SK-N-SH treated with all-trans-retinoic acid at 6 μM for 48 hours (cell line): ENCODE measurements at regions not wholly inside any gene's neighbourhood (a gene's known extent, or its start where the extent isn't known, plus 50 kb on each side); places are given as distances from the start of the nearest gene placed in this dataset.

ENCODE experiments used
- ATAC-seq: fragments of 200-7000 bp; cut with Tn5 transposase; 3 replicates; pipeline ENCODE4 v1.9.1; 2020; ENCODE audit warnings: mild to moderate bottlenecking, moderate library complexity
- BACH2 ChIP-seq: fragments of 250-450 bp; sonication (Bioruptor Pico); IDR thresholded peaks from 2 replicates; pipeline ENCODE4 v1.9.0; 2021; ENCODE audit warnings: mild to moderate bottlenecking, borderline replicate concordance
- CREB5 ChIP-seq: fragments of 250-450 bp; sonication (Bioruptor Pico); IDR thresholded peaks from 2 replicates; pipeline ENCODE4 v1.5.1; 2020; ENCODE audit warnings: low read depth, mild to moderate bottlenecking, moderate library complexity
- CSDC2 ChIP-seq: fragments of 250-450 bp; sonication (Bioruptor Pico); IDR thresholded peaks from 2 replicates; pipeline ENCODE4 v1.5.0; 2020; ENCODE audit warnings: mild to moderate bottlenecking, moderate library complexity
- CSRNP3 ChIP-seq: fragments of 250-450 bp; sonication (Bioruptor Pico); IDR thresholded peaks from 2 replicates; pipeline ENCODE4 v1.5.1; 2021; ENCODE audit warnings: mild to moderate bottlenecking, moderate library complexity
- ESRRG ChIP-seq: fragments of 250-450 bp; sonication (Bioruptor Pico); IDR thresholded peaks from 2 replicates; pipeline ENCODE4 v1.6.1; 2021; ENCODE audit warnings: mild to moderate bottlenecking
- GLIS3 ChIP-seq: fragments of 250-450 bp; sonication (Bioruptor Pico); IDR thresholded peaks from 2 replicates; pipeline ENCODE4 v1.5.0; 2020; ENCODE audit warnings: mild to moderate bottlenecking, moderate library complexity
- ISL1 ChIP-seq: fragments of 250-450 bp; sonication (Bioruptor Pico); IDR thresholded peaks from 2 replicates; pipeline ENCODE4 v2.1.2; 2022; ENCODE audit warnings: mild to moderate bottlenecking, moderate library complexity
- OSR1 ChIP-seq: fragments of 250-450 bp; sonication (Bioruptor Pico); IDR thresholded peaks from 2 replicates; pipeline ENCODE4 v1.8.0; 2022; ENCODE audit warnings: moderate library complexity, mild to moderate bottlenecking, inconsistent platforms
- PATZ1 ChIP-seq: fragments of 250-450 bp; sonication (Bioruptor Pico); IDR thresholded peaks from 2 replicates; pipeline ENCODE4 v1.8.0; 2020; ENCODE audit warnings: mild to moderate bottlenecking, moderate library complexity, borderline replicate concordance
- POU6F1 ChIP-seq: fragments of 250-450 bp; sonication (Bioruptor Pico); IDR thresholded peaks from 2 replicates; pipeline ENCODE4 v1.8.0; 2021; ENCODE audit warnings: low read depth, mild to moderate bottlenecking, moderate library complexity, borderline replicate concordance
- SNAI2 ChIP-seq: fragments of 250-450 bp; sonication (Bioruptor Pico); IDR thresholded peaks from 2 replicates; pipeline ENCODE4 v1.5.0; 2020; ENCODE audit warnings: mild to moderate bottlenecking, moderate library complexity
- TOX ChIP-seq: fragments of 250-450 bp; sonication (Bioruptor Pico); IDR thresholded peaks from 2 replicates; pipeline ENCODE4 v1.8.0; 2021; ENCODE audit warnings: mild to moderate bottlenecking, moderate library complexity, borderline replicate concordance
- TSHZ2 ChIP-seq: fragments of 250-450 bp; sonication (Bioruptor Pico); IDR thresholded peaks from 2 replicates; pipeline ENCODE4 v1.5.0; 2020; ENCODE audit warnings: mild to moderate bottlenecking, moderate library complexity
- ZC3H10 ChIP-seq: fragments of 250-450 bp; sonication (Bioruptor Pico); IDR thresholded peaks from 2 replicates; pipeline ENCODE4 v1.5.1; 2021; ENCODE audit warnings: mild to moderate bottlenecking, moderate library complexity
- ZFP30 ChIP-seq: fragments of 450-650 bp; formaldehyde crosslinking; IDR thresholded peaks from 2 replicates; pipeline ENCODE4 v1.5.0; 2022; ENCODE audit warnings: mild to moderate bottlenecking, moderate library complexity
- ZNF70 ChIP-seq: fragments of 450-650 bp; formaldehyde crosslinking; IDR thresholded peaks from 2 replicates; pipeline ENCODE4 v1.5.0; 2020; ENCODE audit warnings: mild to moderate bottlenecking, moderate library complexity
- ZNF8 ChIP-seq: fragments of 450-650 bp; formaldehyde crosslinking; IDR thresholded peaks from 2 replicates; pipeline ENCODE4 v1.5.0; 2020; ENCODE audit warnings: mild to moderate bottlenecking, moderate library complexity

- TF ChIP-seq SNAI2 (CRISPR knock-in tag) (no peak), PATZ1 (CRISPR knock-in tag) (no peak), POU6F1 (CRISPR knock-in tag) (no peak), TSHZ2 (CRISPR knock-in tag) (no peak), ESRRG (CRISPR knock-in tag) (no peak), CSDC2 (CRISPR knock-in tag) (no peak), GLIS3 (CRISPR knock-in tag) (no peak), CSRNP3 (no peak), CREB5 (CRISPR knock-in tag) (no peak), ZFP30 (no peak), BACH2 (CRISPR knock-in tag) (no peak)
- peak; percentile 35; the same call in 1 of the 3 replicates for ATAC-seq
Observed at GRCh38 chr14:95979339-95980042, 59.7 kb upstream of the C14orf132 start.

- no peak for ATAC-seq
- TF ChIP-seq POU6F1 (CRISPR knock-in tag) (no peak), CREB5 (CRISPR knock-in tag) (no peak), BACH2 (CRISPR knock-in tag) (no peak), ZNF8 (CRISPR knock-in tag) (no peak), TOX (CRISPR knock-in tag) (no peak), OSR1 (no peak), ESRRG (CRISPR knock-in tag) (no peak), ZC3H10 (CRISPR knock-in tag) (no peak), ZNF70 (no peak), CSRNP3 (no peak), ISL1 (CRISPR knock-in tag) (no peak)
- TF ChIP-seq, all 23 proteins: peak for 0
Observed at GRCh38 chr14:95980402-95980801, 58.8 kb upstream of the C14orf132 start.
